Activated naive CD4-positive, alpha-beta T cell treated with Interleukin-2 at 50 U/mL for 16 hours (primary cell): ENCODE measurements at regions not wholly inside any gene's neighbourhood (a gene's known extent, or its start where the extent isn't known, plus 50 kb on each side); places are given as distances from the start of the nearest gene placed in this dataset.
"Not testable (repeated sequence)": the region's sequence is repeated elsewhere in the genome, so short reads cannot be mapped to it uniquely, and the experiment has no call there.

ENCODE experiments used
- DNase-seq: peaks from one replicate; pipeline ENCODE4 v3.0.0-alpha.2; 2020

DNA sequence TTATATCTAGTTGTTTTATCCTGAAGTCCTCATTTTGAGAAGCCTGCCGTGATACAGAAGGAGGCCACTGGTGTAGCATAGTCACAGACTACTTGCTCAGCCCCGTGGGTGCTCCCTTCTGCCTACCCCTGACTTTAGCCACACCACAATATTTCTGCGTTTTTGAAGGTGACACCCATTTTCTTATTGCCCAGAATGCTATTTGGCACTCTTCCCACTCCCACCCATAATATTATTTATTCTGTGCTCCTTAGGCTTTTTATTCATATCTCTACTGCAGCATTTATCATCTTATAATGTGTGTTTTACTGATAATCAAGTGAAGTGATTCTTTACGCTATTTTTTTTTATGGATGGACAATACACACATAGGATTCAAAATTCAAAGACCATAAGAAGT, 107.3 kb downstream of the OR2B2 start:
- no peak for DNase-seq

- DNase-seq, result no peak
Measured at GRCh38 chr6:27800731-27801373, 111.3 kb downstream of the OR2B2 start.

DNA sequence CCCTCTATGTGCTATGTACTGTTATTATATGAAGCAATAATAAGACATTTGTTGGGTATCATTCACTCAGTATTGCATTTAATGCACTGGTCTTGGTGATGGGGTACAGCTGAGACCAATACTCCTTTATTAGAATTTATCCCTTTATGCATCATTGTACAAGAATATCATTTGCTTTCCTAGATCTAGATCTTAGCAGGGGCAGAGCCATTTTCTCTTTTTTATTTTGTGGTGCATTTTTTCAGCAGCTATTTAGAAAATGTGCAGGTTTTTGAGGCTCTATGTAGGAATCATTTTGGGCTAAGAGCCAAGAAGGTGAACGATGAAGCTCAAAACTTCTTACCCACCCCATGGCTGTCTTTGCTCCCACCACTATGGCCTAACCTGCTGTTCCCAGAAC, 114.2 kb downstream of the OR2B2 start:
- DNase-seq, result no peak

DNA sequence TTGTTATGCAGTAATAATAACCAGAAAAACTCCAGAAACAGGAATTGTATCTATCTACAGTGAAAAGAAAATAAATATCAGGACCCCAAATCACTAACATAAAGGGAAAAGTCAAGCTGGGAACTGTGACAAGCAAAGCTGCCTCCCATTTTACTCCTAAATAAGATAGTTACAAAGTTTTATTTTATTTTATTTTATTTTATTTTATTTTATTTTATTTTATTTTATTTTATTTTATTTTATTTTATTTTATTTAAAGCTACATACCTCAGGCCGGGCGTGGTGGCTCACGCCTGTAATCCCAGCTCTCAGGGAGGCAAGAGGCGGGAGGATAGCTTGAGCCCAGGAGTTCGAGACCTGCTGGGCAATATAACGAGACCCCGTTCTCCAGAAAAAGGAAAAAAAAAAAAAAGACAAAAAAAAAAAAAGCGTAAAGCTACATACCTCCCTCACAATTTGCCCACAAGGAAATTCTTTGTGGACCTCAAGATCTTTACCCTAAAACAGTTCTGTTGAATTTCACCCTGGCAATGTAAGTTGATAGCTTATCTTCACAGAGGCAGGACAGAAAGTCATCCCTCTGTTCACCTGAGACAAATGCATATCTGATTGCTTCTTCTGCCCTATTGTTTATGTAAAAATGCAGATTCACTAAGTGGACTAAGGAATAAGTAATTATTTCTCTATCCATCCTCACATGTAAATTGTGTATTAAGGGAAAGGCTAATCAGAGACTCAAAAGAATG, 115.3 kb downstream of the OR2B2 start:
- DNase-seq, result not testable (repeated sequence)

DNA sequence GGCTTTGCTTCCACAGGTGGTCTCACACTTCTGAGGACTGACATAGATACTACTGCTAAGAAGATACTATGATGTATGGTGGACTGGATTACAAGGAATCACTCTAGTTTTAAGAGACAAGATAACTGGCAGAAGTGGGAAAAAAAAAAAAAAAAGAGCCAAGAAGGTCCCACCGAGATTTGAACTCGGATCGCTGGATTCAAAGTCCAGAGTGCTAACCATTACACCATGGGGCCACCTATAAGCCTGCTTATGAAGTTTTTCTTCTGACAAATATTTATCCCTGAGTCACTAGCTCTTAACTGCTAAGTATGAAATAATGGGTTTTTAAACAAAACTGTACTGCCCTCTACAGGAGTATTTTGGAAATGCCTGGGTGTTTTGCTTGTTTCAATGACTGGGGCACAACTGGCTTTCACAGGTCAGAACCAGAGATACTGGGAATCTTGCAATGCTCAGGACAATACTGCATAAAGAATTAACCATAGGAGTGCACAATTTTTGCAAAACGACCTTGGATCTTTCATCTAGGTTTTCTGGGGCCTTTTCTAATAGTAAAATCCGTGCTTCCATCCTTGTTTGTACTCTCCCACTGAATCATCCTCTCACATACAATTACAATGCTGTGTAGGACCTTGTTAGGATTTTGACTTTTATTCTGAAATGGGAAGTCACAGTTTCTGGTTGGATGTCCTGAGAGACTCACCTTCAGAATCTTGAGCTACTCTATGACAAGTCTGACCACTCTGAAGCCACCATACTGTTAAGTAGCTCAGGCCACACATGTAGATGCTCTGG, 116.3 kb downstream of the OR2B2 start:
- DNase-seq, result peak; percentile 28

DNA sequence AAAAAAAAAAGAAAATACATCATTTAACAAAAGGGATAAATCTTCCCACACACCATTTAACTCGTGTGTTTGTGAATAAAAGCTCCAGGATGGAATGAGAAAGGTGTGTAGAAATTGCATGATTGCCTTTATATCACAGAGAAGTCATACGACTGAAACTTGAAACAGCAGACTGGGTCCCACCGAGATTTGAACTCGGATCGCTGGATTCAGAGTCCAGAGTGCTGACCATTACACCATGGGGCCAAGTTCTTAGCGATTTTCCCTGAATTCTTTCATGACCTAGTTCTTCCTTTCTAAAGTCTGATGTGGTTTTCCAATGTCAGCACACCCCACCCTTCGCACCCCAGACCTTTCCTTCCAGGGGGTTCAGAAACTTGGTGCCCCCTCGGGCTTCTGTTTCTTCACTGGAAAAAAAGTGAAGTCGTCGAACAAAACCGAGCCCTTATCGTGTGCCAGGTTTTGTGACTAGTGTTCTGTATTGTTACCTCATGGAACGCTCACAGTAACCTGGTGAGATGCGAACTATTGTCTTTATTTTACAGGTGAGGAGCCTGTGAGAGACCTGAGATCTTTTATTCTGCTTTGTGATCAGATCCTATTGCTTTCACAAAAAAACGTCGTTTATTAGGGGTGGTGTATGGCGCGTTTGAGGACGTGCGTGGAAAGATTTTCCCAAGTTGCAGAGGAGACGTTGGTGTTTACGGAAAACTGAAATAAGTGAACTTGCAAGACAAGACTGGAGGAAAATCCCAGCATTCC, 120.8 kb downstream of the OR2B2 start:
- DNase-seq, result peak; percentile 23

DNA sequence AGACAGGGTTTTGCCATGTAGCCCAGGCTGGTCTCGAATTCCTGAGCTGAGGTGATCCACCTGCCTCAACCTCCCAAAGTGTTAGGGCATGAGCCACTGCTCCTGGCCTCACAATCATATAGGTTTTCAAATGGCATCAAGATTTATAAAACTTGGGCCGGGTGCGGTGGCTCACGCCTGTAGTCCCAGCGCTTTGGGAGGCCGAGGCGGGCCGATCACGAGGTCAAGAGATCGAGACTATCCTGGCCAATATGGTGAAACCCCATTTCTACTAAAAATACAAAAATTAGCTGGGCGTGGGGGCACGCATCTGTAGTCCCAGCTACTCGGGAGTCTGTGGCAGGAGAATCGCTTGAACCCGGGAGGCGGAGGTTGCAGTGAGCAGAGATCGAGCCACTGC, 123.8 kb downstream of the OR2B2 start:
- DNase-seq, result not testable (repeated sequence)

GRCh38 chr6:27786048-27786447, 126.1 kb downstream of the OR2B2 start:
- DNase-seq, result no peak

GRCh38 chr6:27785294-27785693, 126.9 kb downstream of the OR2B2 start:
- DNase-seq, result no peak

DNA sequence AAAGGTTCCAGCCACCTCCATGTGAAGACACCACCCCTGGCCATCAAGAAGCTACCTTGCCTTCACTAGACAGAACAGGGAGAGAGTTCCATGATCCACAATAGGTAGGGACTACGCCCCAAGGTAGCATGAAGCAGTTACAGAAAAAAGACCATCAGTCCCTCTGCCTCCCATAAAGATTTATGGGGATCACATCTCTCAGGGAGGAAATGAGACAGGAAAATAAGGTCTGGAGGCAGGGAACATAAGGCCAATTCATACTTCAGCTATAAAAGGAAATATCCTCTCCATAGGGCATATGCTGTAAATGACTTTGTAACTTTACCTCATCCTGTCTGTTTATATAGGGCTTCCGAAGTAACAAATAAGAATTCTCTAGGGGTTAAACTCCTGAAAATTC, 129.4 kb downstream of the OR2B2 start:
- no peak for DNase-seq

- no peak for DNase-seq
Measured at GRCh38 chr6:27778625-27779417, 133.4 kb downstream of the OR2B2 start.

DNA sequence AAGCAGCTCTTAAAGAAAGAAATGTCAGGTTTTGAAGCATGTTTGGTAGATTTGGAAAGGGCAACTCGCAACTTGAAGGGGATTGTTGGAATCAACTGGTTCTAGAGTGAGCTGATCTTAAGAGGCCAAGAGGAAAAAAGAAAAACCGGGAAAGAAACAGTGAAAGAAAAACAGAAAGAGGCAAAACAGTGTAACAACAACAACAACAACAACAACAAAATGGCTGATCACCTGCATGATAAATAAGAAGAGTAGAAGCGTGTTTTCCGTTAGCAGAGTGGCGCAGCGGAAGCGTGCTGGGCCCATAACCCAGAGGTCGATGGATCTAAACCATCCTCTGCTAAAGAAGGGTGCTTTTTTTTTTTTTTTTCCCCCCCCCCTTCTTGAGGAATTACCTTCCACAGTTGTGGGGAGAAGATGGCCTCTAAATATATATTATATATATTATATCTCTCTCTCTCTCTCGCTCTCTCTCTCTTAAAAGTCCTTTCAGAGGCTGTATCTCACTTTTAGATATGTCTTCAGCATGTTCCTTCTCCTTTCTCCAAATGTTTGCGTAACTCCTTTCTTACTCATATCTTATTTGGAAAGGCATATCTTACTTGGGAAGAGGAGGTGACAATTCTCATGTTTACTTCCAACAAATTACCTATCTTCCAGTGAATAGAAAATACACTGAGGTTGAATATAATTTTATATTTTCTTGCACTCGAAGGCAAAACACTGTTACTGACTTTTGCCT, 134.4 kb downstream of the OR2B2 start:
- DNase-seq, result no peak

- no peak for DNase-seq
Measured at GRCh38 chr6:27777126-27777525, 135.1 kb downstream of the OR2B2 start.

DNA sequence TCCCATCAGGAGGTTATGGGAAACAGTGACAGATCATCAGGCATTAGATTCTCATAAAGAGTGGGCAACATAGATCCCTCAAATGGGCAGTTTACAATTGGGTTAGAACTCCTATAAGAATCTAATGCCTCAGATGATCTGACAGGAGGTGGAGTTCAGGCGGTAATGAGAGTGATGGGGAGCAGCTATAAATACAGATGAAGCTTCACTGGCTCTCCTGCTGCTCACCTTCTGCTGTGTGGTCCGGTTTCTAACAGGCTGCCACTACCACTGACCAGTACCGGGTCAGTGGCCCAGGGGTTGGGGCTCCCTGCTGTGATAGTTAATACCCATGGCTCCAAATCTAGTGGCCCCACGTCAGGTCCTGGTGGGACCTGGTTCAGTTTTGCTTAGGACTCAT, 135.7 kb downstream of the OR2B2 start:
- no peak for DNase-seq

GRCh38 chr6:27775796-27776184, 136.4 kb downstream of the OR2B2 start:
- DNase-seq, result no peak

GRCh38 chr6:27775138-27775795, 136.9 kb downstream of the OR2B2 start:
- not testable (repeated sequence) for DNase-seq

- not testable (repeated sequence) for DNase-seq
Measured at GRCh38 chr6:27774264-27774600, 138.0 kb downstream of the OR2B2 start.

- DNase-seq, result not testable (repeated sequence)
Measured at GRCh38 chr6:27773542-27774263, 138.5 kb downstream of the OR2B2 start.

DNA sequence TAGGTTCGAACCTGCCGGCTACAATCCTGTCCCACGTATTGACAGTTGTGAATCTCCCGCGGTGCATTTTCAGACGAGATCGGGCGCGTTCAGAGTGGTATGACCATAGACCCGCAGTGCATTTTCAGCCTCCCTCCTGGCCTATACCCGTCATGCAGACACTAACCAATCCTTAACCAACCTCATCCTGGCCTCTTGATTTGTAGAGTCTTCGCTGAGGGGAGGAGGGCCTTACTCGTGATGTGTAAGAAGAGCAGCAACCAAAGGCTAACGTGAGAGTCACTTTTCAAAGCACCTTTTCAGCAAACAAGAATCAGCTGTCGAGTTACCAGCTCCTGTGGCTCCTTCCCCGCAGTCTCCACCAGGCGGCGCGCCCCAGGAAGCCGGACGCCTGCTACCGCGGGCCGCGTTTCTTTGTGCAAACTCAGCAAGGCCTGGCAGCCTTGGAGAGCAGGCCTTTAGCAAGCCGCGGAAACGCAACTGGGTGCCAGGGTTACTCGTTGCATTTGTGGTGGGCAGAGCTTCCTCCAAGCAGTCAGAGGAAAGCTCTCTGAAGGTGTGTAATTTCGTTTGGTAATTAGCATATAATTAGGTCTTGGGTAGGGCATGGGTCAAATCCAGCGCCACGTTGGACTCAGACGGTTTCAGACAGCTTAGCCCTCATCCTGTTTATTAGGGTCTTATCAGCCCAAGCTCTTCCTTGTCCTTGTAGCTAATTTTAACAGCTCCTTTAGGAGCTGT, 139.8 kb downstream of the OR2B2 start:
- peak; percentile 87 for DNase-seq

DNA sequence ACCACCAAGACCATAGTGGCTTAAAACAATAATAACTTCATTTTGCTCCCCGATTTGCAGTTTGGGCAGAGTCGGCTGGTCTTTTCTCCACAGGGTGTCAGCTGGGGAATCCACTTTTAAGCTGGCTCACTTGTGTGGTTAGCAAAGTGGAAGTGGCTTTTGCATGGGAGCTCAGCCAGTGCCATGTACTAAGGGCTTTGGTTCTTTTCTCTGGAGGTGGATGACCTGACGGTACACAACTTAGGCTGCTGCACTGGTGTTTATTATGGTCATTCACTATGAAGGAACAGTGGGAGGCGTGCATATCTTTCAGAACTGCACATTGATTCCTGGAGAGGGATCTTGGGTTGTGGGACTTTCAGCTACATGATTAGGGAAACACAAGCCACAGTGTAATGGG, 141.0 kb downstream of the OR2B2 start:
- DNase-seq, result no peak
